ENCODE measurements at regions not wholly inside any gene's neighbourhood (a gene's known extent, or its start where the extent isn't known, plus 50 kb on each side); places are given as distances from the start of the nearest gene placed in this dataset.

- Histone ChIP-seq H3K9me3 (ENCODE audit: control insufficient read depth in 4 of 4, low read length in 3 of 4) (no peaks in the 10 kb centered on the region), H3K27me3 (ENCODE audit: control insufficient read depth in 4 of 4, insufficient read depth in 4 of 4, low read length in 3 of 4) (no peaks in the 10 kb centered on the region), H3K4me3 (ENCODE audit: low read depth in 1 of 3, low read length in 3 of 3) (no peak overlapping the region), H3K4me1 (ENCODE audit: control insufficient read depth in 4 of 4, insufficient read depth in 4 of 4, low read length in 3 of 4) (no peaks in the 10 kb centered on the region), H3K27ac (ENCODE audit: low read depth in 1 of 2, low read length in 2 of 2) (no peak overlapping the region), H3K9ac (ENCODE audit: low read depth in 1 of 2, low read length in 2 of 2) (no peak overlapping the region), H3K36me3 (ENCODE audit: control insufficient read depth in 4 of 4, insufficient read depth in 3 of 4, low read depth in 1 of 4, low read length in 3 of 4) (no peaks in the 10 kb centered on the region)
- no peak for TF ChIP-seq JUND (IDR thresholded peaks at IDR 0.05)
- no peak for TF ChIP-seq ATF3 (IDR thresholded peaks at IDR 0.05)
- TF ChIP-seq GABPA (IDR thresholded peaks at IDR 0.05 in 1 of 2, conservative IDR thresholded peaks at IDR 0.05 in 1 of 2): no peak
- TF ChIP-seq, protein P1, sequence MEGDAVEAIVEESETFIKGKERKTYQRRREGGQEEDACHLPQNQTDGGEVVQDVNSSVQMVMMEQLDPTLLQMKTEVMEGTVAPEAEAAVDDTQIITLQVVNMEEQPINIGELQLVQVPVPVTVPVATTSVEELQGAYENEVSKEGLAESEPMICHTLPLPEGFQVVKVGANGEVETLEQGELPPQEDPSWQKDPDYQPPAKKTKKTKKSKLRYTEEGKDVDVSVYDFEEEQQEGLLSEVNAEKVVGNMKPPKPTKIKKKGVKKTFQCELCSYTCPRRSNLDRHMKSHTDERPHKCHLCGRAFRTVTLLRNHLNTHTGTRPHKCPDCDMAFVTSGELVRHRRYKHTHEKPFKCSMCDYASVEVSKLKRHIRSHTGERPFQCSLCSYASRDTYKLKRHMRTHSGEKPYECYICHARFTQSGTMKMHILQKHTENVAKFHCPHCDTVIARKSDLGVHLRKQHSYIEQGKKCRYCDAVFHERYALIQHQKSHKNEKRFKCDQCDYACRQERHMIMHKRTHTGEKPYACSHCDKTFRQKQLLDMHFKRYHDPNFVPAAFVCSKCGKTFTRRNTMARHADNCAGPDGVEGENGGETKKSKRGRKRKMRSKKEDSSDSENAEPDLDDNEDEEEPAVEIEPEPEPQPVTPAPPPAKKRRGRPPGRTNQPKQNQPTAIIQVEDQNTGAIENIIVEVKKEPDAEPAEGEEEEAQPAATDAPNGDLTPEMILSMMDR (IDR thresholded peaks at IDR 0.05; ENCODE audit: low read depth, low read length, missing input control): no peak
- no peak for TF ChIP-seq NR2F2 (IDR thresholded peaks at IDR 0.05)
- no peak for TF ChIP-seq HNF4G (IDR thresholded peaks at IDR 0.05)
- TF ChIP-seq YY1 (IDR thresholded peaks at IDR 0.05): no peak
- no peak for TF ChIP-seq RXRA (IDR thresholded peaks at IDR 0.05)
- no peak for TF ChIP-seq SP1 (IDR thresholded peaks at IDR 0.05)
- no peak for TF ChIP-seq EGR1 (IDR thresholded peaks at IDR 0.05; ENCODE audit: low read depth in 2 of 2)
- TF ChIP-seq RAD21 (IDR thresholded peaks at IDR 0.05): no peak
- no peak for TF ChIP-seq TAF1 (conservative IDR thresholded peaks at IDR 0.05)
- no peak for TF ChIP-seq HNF4A (conservative IDR thresholded peaks at IDR 0.05)
- TF ChIP-seq, protein P2, sequence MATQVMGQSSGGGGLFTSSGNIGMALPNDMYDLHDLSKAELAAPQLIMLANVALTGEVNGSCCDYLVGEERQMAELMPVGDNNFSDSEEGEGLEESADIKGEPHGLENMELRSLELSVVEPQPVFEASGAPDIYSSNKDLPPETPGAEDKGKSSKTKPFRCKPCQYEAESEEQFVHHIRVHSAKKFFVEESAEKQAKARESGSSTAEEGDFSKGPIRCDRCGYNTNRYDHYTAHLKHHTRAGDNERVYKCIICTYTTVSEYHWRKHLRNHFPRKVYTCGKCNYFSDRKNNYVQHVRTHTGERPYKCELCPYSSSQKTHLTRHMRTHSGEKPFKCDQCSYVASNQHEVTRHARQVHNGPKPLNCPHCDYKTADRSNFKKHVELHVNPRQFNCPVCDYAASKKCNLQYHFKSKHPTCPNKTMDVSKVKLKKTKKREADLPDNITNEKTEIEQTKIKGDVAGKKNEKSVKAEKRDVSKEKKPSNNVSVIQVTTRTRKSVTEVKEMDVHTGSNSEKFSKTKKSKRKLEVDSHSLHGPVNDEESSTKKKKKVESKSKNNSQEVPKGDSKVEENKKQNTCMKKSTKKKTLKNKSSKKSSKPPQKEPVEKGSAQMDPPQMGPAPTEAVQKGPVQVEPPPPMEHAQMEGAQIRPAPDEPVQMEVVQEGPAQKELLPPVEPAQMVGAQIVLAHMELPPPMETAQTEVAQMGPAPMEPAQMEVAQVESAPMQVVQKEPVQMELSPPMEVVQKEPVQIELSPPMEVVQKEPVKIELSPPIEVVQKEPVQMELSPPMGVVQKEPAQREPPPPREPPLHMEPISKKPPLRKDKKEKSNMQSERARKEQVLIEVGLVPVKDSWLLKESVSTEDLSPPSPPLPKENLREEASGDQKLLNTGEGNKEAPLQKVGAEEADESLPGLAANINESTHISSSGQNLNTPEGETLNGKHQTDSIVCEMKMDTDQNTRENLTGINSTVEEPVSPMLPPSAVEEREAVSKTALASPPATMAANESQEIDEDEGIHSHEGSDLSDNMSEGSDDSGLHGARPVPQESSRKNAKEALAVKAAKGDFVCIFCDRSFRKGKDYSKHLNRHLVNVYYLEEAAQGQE (IDR thresholded peaks at IDR 0.05): no peak
- no peak for TF ChIP-seq FOXA2 (IDR thresholded peaks at IDR 0.05)
- TF ChIP-seq, protein P3, sequence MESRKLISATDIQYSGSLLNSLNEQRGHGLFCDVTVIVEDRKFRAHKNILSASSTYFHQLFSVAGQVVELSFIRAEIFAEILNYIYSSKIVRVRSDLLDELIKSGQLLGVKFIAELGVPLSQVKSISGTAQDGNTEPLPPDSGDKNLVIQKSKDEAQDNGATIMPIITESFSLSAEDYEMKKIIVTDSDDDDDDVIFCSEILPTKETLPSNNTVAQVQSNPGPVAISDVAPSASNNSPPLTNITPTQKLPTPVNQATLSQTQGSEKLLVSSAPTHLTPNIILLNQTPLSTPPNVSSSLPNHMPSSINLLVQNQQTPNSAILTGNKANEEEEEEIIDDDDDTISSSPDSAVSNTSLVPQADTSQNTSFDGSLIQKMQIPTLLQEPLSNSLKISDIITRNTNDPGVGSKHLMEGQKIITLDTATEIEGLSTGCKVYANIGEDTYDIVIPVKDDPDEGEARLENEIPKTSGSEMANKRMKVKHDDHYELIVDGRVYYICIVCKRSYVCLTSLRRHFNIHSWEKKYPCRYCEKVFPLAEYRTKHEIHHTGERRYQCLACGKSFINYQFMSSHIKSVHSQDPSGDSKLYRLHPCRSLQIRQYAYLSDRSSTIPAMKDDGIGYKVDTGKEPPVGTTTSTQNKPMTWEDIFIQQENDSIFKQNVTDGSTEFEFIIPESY (IDR thresholded peaks at IDR 0.05): no peak
- TF ChIP-seq FOXA1 (IDR thresholded peaks at IDR 0.05): no peak
- TF ChIP-seq, protein P4, sequence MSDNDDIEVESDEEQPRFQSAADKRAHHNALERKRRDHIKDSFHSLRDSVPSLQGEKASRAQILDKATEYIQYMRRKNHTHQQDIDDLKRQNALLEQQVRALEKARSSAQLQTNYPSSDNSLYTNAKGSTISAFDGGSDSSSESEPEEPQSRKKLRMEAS (IDR thresholded peaks at IDR 0.05): no peak
- WGBS: 50% methylated on average over 2 of the region's 2 CpGs
- no peak for DNase-seq (ENCODE audit: low spot score)
Observed at GRCh38 chrX:3428792-3429191, 82.3 kb upstream of the MXRA5 start.

Data from liver (tissue), 8 donors.